Stimulated activated effector memory CD8-positive, alpha-beta T cell treated with anti-CD3 and anti-CD28 coated beads, Interleukin-12 subunit alpha, Interleukin-12 subunit beta, amount 100 ng/mL, for 72 hours (primary cell): ENCODE measurements at regions not wholly inside any gene's neighbourhood (a gene's known extent, or its start where the extent isn't known, plus 50 kb on each side); places are given as distances from the start of the nearest gene placed in this dataset.
"Not testable (repeated sequence)": the region's sequence is repeated elsewhere in the genome, so short reads cannot be mapped to it uniquely, and the experiment has no call there.

Experiments used
- ATAC-seq: fragments of 150-1000 bp; cut with Tn5 transposase; 2 replicates; pipeline ENCODE4 v1.10.0; 2021
- DNase-seq, 2 donors: peaks; one replicate each; pipeline ENCODE4 v3.0.0; 2021 to 2022; ENCODE audit warnings: low spot score in 2 of 2
- H3K27ac Mint-ChIP-seq: one replicate; pipeline ENCODE4 v1.8.0; 2022; ENCODE audit warnings: mild to moderate bottlenecking, mixed read lengths
- H3K36me3 Mint-ChIP-seq: one replicate; pipeline ENCODE4 v1.8.0; 2022; ENCODE audit warnings: mild to moderate bottlenecking, mixed read lengths
- H3K4me1 Mint-ChIP-seq: one replicate; pipeline ENCODE4 v1.8.0; 2022; ENCODE audit warnings: mixed read lengths
- H3K4me3 Mint-ChIP-seq: one replicate; pipeline ENCODE4 v1.8.0; 2022; ENCODE audit warnings: mild to moderate bottlenecking, mixed read lengths
- H3K9me3 Mint-ChIP-seq: one replicate; pipeline ENCODE4 v1.8.0; 2022; ENCODE audit warnings: mixed read lengths

DNA sequence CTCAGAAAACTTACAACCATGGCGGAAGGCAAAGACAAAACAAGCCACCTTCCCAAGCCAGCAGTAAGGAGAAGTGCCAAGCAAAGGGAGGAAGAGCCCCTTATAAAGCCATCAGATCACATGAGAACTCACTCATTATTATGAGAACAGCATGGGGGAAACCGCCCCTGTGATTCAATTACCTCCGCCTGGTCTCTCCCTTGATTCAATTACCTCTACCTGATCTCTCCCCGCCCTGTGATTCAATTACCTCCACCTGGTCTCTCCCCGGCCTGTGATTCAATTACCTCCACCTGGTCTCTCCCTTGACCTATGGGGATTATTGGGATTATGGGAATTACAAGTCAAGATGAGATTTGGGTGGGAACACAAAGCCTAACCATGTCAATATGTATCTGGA, 467.3 kb upstream of the FTMT start:
- ATAC-seq (no peak), DNase-seq (no peak)
- H3K9me3 Mint-ChIP-seq = peaks cover 17% of the 10 kb centered on the region
- H3K4me3 Mint-ChIP-seq = no peak overlapping the region
- H3K27ac Mint-ChIP-seq = no peak overlapping the region
- H3K36me3 Mint-ChIP-seq = no peaks in the 10 kb centered on the region
- no peaks in the 10 kb centered on the region for H3K4me1 Mint-ChIP-seq

DNA sequence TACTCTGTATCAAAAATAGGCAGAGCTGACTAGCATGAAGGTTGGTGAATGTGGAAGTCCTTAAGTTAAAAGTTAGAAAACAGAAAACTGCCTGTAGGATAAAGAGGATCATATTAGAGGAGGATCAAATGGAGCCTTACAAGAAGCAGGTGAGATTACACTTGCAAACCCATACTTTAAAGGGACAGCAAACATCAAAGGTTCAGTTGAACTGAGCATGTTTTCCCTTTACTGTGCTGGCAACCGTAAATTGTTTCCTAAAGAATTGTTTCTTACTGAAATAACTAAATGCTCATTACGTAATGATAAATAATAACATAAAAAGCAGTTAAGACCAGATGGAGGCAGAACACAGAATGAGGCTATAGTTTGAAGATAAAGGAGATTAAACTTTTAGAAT, 465.3 kb upstream of the FTMT start:
- ATAC-seq (no peak), DNase-seq (no peak)
- Mint-ChIP-seq H3K4me1 (no peaks in the 10 kb centered on the region), H3K9me3 (peaks cover 14% of the 10 kb centered on the region), H3K36me3 (no peaks in the 10 kb centered on the region), H3K27ac (no peak overlapping the region), H3K4me3 (no peak overlapping the region)

- no peak for ATAC-seq
- no peak overlapping the region for H3K27ac Mint-ChIP-seq
Measured at GRCh38 chr5:121396716-121397115, 455.0 kb upstream of the FTMT start.

DNA sequence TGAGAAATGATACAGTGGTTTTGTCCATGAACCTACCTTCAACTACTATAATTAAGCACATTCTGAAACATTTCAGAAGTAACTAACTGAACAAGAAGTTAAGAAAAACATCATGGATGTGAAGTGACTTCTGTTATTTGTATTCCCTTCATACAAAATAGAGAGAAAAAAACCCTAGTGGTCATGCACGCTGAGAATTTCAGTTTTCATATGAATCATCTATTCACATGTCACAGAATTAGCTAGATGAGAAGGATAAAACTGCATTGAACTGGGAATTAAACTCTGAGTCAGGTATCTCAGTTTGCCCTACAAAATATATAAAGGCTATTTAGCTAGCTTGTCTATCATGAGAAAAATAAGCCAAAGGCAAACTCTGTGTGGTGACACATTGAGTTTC, 451.8 kb upstream of the FTMT start:
- Mint-ChIP-seq H3K36me3 (no peaks in the 10 kb centered on the region), H3K9me3 (peaks cover 11% of the 10 kb centered on the region), H3K4me1 (no peaks in the 10 kb centered on the region), H3K27ac (no peak overlapping the region), H3K4me3 (no peak overlapping the region)
- DNase-seq (no peak), ATAC-seq (no peak)

More at GRCh38 chr5:121396716-121397115, 455.0 kb upstream of the FTMT start:
- Mint-ChIP-seq H3K36me3 (no peaks in the 10 kb centered on the region), H3K9me3 (peaks cover 20% of the 10 kb centered on the region), H3K4me3 (no peak overlapping the region), H3K4me1 (no peaks in the 10 kb centered on the region)
- no peak for DNase-seq

- Mint-ChIP-seq H3K27ac (no peak overlapping the region), H3K4me3 (no peak overlapping the region), H3K9me3 (peaks cover 6% of the 10 kb centered on the region), H3K4me1 (no peaks in the 10 kb centered on the region), H3K36me3 (no peaks in the 10 kb centered on the region)
- DNase-seq (no peak), ATAC-seq (no peak)
Measured at GRCh38 chr5:121408778-121409177, 442.9 kb upstream of the FTMT start.

- no peaks in the 10 kb centered on the region for H3K4me1 Mint-ChIP-seq
- no peak for DNase-seq
- H3K9me3 Mint-ChIP-seq = peaks cover 14% of the 10 kb centered on the region
- no peak overlapping the region for H3K4me3 Mint-ChIP-seq
- no peak for ATAC-seq
- no peak overlapping the region for H3K27ac Mint-ChIP-seq
- H3K36me3 Mint-ChIP-seq = no peaks in the 10 kb centered on the region
Measured at GRCh38 chr5:121415270-121415669, 436.4 kb upstream of the FTMT start.

DNA sequence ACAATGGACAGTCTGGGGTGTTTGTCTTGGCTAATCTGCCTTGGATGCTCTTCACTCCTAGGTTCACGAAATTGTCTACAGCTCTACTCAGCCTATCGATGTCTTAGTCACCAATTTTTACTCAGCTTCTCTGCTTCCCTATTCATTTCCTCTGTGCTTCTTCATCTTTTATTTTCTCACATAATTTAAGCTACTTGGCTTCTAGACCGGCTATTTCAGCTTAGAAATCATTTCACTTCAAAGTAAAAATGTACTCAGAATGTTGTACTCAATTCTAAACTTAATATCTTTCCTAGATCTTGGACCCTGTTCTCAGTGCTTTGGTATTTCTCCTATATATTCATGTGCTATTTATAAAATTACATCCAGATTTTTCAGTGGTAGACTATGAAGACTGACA, 430.0 kb upstream of the FTMT start:
- ATAC-seq (no peak), DNase-seq (no peak)
- Mint-ChIP-seq H3K4me1 (no peaks in the 10 kb centered on the region), H3K9me3 (peaks cover 29% of the 10 kb centered on the region), H3K27ac (no peak overlapping the region), H3K4me3 (no peak overlapping the region), H3K36me3 (no peaks in the 10 kb centered on the region)

DNA sequence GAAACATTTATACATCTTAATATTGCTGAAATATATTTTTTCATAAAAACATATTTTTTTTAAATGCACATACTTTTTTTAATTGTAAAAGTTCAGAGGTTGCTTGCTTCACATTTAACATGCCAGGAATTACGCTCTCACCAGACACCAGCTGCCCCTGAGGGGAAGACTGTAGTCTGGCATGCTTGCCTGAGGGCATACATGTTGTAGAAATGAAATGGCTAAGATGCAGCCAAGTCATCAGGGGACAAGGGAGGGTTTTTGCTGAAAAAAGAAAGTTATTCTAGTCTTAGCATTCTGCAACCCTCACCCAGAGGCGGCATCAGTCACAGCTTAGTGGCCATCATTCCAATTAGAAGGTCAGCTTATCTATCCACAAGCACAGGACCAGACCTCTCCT, 426.7 kb upstream of the FTMT start:
- no peak overlapping the region for H3K27ac Mint-ChIP-seq
- peaks cover 23% of the 10 kb centered on the region for H3K9me3 Mint-ChIP-seq
- no peaks in the 10 kb centered on the region for H3K36me3 Mint-ChIP-seq
- no peak overlapping the region for H3K4me3 Mint-ChIP-seq
- no peak for ATAC-seq
- no peaks in the 10 kb centered on the region for H3K4me1 Mint-ChIP-seq
- DNase-seq = no peak

DNA sequence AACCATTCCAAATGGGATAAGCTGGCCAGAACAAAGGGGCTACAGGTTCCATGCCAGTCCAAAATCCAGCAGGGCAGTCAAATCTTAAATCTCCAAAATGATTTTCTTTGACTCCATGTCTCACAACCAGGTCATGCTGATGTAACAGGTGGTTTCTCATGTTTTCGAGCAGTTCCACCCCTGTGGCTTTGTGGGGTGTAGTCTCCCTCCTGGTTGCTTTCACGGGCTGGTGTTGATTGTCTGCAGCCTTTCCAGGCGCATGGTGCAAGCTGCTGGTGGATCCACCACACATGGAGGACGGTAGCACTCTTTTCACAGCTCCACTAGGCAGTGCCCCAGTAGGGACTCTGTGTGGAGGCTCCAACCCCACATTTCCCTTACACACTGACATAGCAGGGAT, 425.5 kb upstream of the FTMT start:
- no peaks in the 10 kb centered on the region for H3K4me1 Mint-ChIP-seq
- no peaks in the 10 kb centered on the region for H3K36me3 Mint-ChIP-seq
- no peak overlapping the region for H3K4me3 Mint-ChIP-seq
- DNase-seq (no peak), ATAC-seq (no peak)
- H3K27ac Mint-ChIP-seq = no peak overlapping the region
- H3K9me3 Mint-ChIP-seq = peaks cover 31% of the 10 kb centered on the region

DNA sequence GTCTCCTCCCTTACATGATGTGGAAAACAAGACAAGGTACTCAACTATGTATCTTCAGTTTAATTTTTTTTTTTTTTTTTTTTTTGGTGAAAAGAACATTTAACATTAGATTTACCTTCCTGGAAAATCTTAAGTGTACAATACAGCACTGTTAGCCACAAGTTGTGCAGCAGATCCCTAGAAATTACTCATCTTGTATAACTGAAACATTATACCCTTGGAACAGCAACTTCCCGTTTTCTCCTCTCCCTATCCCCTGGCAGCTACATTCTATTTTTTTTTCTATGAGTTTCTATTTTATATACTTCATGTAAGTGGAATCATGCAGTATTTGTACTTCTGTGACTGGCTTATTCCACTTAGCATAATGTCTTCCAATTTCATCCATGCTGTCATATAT, 421.9 kb upstream of the FTMT start:
- Mint-ChIP-seq H3K9me3 (peaks cover 20% of the 10 kb centered on the region), H3K4me1 (no peaks in the 10 kb centered on the region), H3K4me3 (no peak overlapping the region), H3K36me3 (no peaks in the 10 kb centered on the region), H3K27ac (no peak overlapping the region)
- DNase-seq (no peak), ATAC-seq (no peak)

- Mint-ChIP-seq H3K9me3 (peaks cover 21% of the 10 kb centered on the region), H3K27ac (no peak overlapping the region), H3K4me1 (no peaks in the 10 kb centered on the region), H3K36me3 (no peaks in the 10 kb centered on the region), H3K4me3 (no peak overlapping the region)
- DNase-seq (no peak), ATAC-seq (no peak)
Measured at GRCh38 chr5:121430538-121430937, 421.1 kb upstream of the FTMT start.

DNA sequence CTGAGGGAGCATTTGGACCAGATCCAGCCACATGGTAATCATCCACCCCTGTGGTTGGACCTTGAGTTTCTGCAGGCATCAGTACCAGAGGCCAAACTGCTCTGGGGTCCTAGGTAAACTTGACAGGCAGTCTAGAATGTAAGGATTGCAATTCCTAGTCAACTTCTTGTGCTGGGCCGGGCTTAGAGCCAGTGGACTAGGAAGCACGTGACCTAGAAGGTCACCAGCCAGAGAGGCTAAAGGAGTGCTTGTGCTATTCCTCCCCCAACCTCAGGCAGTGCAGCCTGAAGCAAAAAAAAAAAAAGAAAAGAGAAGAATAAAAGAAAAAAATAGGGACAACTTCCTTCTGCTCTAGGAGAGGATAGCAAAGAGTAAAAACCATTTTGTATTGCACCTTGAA, 406.2 kb upstream of the FTMT start:
- DNase-seq = no peak
- H3K4me1 Mint-ChIP-seq = no peaks in the 10 kb centered on the region

DNA sequence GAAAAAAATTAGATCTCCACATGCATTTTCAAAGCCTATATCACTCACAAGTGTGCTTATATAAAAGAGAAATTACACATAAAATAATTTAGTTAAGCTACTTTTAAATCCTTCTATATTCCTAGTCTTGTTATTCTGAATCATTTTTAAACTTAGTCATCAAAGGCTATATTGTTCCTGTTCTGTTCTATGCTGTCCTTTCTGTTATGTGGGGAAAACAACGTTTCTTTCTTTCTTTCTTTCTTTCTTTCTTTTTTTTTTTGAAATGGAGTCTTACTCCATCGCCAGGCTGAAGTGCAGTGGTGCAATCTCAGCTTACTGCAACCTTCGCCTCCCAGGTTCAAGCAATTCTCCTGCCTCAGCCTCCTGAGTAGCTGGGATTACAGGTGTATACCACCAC, 389.2 kb upstream of the FTMT start:
- Mint-ChIP-seq H3K27ac (no peak overlapping the region), H3K4me3 (no peak overlapping the region), H3K36me3 (no peaks in the 10 kb centered on the region), H3K4me1 (no peaks in the 10 kb centered on the region), H3K9me3 (no peaks in the 10 kb centered on the region)
- DNase-seq (no peak), ATAC-seq (no peak)

More for the DNA sequence above, 406.2 kb upstream of the FTMT start:
- ATAC-seq = no peak
- H3K9me3 Mint-ChIP-seq = peaks cover 16% of the 10 kb centered on the region
- no peak overlapping the region for H3K4me3 Mint-ChIP-seq
- H3K27ac Mint-ChIP-seq = no peak overlapping the region
- no peaks in the 10 kb centered on the region for H3K36me3 Mint-ChIP-seq

GRCh38 chr5:121471222-121471621, 380.5 kb upstream of the FTMT start:
- H3K36me3 Mint-ChIP-seq, H3K4me3 Mint-ChIP-seq, DNase-seq, ATAC-seq, H3K4me1 Mint-ChIP-seq, H3K27ac Mint-ChIP-seq: not testable (repeated sequence)
- peaks cover 10% of the 10 kb centered on the region for H3K9me3 Mint-ChIP-seq

DNA sequence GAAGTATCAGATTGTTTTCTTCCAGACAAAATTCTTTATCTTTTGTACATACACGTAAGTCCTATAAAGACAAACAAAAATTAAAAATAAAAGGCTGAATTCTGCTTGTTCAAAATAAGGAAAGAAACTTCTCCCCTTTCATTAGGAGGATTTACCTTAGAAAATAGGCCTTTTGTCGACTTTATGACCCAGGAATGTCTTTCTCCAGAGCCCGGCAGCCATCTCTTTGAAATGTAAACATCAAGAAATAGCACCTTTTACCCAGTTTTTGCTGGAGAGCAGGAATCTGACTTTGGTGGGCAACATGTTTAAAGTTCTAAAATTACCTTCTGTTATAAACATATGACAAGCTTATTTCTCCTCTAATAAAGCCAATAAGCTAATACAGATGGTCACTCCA, 373.0 kb upstream of the FTMT start:
- Mint-ChIP-seq H3K36me3 (no peaks in the 10 kb centered on the region), H3K9me3 (peaks cover 7% of the 10 kb centered on the region), H3K4me1 (no peaks in the 10 kb centered on the region), H3K4me3 (no peak overlapping the region), H3K27ac (no peak overlapping the region)
- DNase-seq (no peak), ATAC-seq (no peak)

GRCh38 chr5:121479337-121479736, 372.3 kb upstream of the FTMT start:
- Mint-ChIP-seq H3K4me3 (no peak overlapping the region), H3K36me3 (no peaks in the 10 kb centered on the region), H3K27ac (no peak overlapping the region), H3K9me3 (peaks cover 10% of the 10 kb centered on the region), H3K4me1 (no peaks in the 10 kb centered on the region)
- ATAC-seq = no peak
- DNase-seq = no peak

- Mint-ChIP-seq H3K9me3 (peaks cover 11% of the 10 kb centered on the region), H3K27ac (no peak overlapping the region), H3K4me3 (no peak overlapping the region), H3K4me1 (no peaks in the 10 kb centered on the region), H3K36me3 (no peaks in the 10 kb centered on the region)
- DNase-seq (no peak), ATAC-seq (no peak)
Measured at GRCh38 chr5:121485281-121485680, 366.4 kb upstream of the FTMT start.
